NB4 (cell line): ENCODE measurements at regions not wholly inside any gene's neighbourhood (a gene's known extent, or its start where the extent isn't known, plus 50 kb on each side); places are given as distances from the start of the nearest gene placed in this dataset.

Experiments used
- MYC ChIP-seq: IDR thresholded peaks from 2 replicates; pipeline ENCODE4 v1.6.1; 2011; ENCODE audit warnings: low read depth, low read length
- POLR2A ChIP-seq: IDR thresholded peaks from 2 replicates; pipeline ENCODE4 v1.6.1; 2011; ENCODE audit warnings: mild to moderate bottlenecking; ENCODE audit not compliant: insufficient read length; ENCODE audit errors: extremely low read depth
- TF ChIP-seq, protein P1 (sequence below): IDR thresholded peaks from one replicate; pipeline ENCODE4 v1.5.1; 2012; ENCODE audit warnings: low read depth, low read length

DNA sequence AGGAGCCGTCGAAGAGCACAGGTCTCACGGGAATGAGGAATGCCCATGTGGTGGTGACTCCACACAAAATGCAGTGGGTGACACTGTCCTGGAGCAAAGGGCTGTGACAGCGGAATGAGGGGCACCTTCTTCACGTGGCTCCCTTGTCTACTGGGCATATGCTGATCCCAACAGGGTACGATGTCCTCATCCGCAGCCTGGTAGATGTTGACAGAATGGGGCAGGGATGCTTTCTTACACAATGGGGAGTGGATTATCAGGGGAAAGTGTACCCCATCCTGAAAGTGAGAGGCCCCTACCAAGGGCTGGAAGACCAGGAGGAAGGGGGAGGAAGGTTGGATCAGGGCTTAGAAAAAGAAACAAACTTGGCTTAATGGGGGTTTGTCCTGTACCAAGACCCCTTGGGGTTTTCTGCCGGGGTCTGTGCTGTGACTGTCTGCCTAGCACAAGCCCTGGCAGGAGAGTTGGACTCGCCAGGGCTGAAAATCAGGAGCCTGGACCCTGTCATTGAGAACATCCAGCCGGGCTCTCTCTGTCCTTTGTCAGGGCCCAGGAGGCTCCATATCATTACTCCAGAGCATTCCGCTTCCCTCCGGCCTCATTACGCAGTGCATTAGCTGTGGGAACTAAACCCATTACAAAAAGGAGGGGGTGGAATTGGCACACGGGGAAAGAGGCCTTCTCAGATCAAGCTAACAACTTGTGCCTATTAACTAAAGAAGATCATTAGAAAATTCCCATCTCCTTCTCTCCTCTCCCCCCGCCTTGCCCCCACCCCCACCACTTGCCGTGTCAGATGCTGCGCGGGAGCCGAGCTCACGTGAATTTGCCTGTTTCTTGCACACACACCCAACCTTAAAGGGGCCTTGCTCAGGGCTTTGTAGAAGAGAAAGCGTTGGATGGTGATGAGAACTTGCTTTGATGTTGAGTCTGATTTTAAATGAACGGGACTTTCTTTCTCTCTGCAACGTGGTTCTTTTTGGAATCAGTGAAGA is 171.8 kb upstream of the PARP11 start:
- TF ChIP-seq MYC (no peak), POLR2A (no peak)
- TF ChIP-seq, protein P1, sequence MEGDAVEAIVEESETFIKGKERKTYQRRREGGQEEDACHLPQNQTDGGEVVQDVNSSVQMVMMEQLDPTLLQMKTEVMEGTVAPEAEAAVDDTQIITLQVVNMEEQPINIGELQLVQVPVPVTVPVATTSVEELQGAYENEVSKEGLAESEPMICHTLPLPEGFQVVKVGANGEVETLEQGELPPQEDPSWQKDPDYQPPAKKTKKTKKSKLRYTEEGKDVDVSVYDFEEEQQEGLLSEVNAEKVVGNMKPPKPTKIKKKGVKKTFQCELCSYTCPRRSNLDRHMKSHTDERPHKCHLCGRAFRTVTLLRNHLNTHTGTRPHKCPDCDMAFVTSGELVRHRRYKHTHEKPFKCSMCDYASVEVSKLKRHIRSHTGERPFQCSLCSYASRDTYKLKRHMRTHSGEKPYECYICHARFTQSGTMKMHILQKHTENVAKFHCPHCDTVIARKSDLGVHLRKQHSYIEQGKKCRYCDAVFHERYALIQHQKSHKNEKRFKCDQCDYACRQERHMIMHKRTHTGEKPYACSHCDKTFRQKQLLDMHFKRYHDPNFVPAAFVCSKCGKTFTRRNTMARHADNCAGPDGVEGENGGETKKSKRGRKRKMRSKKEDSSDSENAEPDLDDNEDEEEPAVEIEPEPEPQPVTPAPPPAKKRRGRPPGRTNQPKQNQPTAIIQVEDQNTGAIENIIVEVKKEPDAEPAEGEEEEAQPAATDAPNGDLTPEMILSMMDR = no peak
